GM23248 (cell line): ENCODE measurements at regions not wholly inside any gene's neighbourhood (a gene's known extent, or its start where the extent isn't known, plus 50 kb on each side); places are given as distances from the start of the nearest gene placed in this dataset. TPM values are rescaled to one million over a fixed set of nuclear protein-coding genes. Genes with fewer than 3 reads are reported as not detected.

Experiments used
- DNase-seq: peaks from one replicate; pipeline ENCODE4 v3.0.0-alpha.2; 2015
- H2AFZ ChIP-seq: fragments of 200-600 bp; sonication (generic); 2 replicates; pipeline ENCODE4 v1.6.1; 2016; ENCODE audit warnings: antibody characterized with exemption
- H3F3A ChIP-seq: fragments of 200-600 bp; sonication (generic); 2 replicates; pipeline ENCODE4 v1.6.1; 2016; ENCODE audit warnings: mild to moderate bottlenecking, antibody characterized with exemption, mixed run types; ENCODE audit not compliant: insufficient read depth
- H3K27ac ChIP-seq: fragments of 200-600 bp; sonication (generic); 2 replicates; pipeline ENCODE4 v1.5.1; 2016; ENCODE audit warnings: mild to moderate bottlenecking
- H3K27me3 ChIP-seq: fragments of 200-600 bp; sonication (generic); replicated peaks from 2 replicates; pipeline ENCODE4 v1.6.1; 2016; ENCODE audit warnings: mild to moderate bottlenecking; ENCODE audit not compliant: insufficient read depth
- H3K36me3 ChIP-seq: fragments of 200-600 bp; sonication (generic); 2 replicates; pipeline ENCODE4 v1.6.1; 2016; ENCODE audit warnings: low read depth, mild to moderate bottlenecking
- H3K4me1 ChIP-seq: fragments of 200-600 bp; sonication (generic); 2 replicates; pipeline ENCODE4 v1.6.1; 2016; ENCODE audit warnings: mild to moderate bottlenecking; ENCODE audit not compliant: insufficient read depth
- H3K4me2 ChIP-seq: fragments of 200-600 bp; sonication (generic); one replicate; pipeline ENCODE4 v1.6.1; 2016; ENCODE audit warnings: mild to moderate bottlenecking; ENCODE audit not compliant: unreplicated experiment
- H3K4me3 ChIP-seq: fragments of 200-600 bp; sonication (generic); 2 replicates; pipeline ENCODE4 v1.5.1; 2016; ENCODE audit warnings: mild to moderate bottlenecking
- H3K79me2 ChIP-seq: fragments of 200-600 bp; sonication (generic); 2 replicates; pipeline ENCODE4 v1.6.1; 2016; ENCODE audit warnings: mild to moderate bottlenecking; ENCODE audit not compliant: insufficient read depth
- H3K9ac ChIP-seq: fragments of 200-600 bp; sonication (generic); 2 replicates; pipeline ENCODE4 v1.6.1; 2016; ENCODE audit warnings: mild to moderate bottlenecking
- H3K9me2 ChIP-seq: fragments of 200-600 bp; sonication (generic); 2 replicates; pipeline ENCODE4 v1.6.1; 2016; ENCODE audit warnings: mixed run types, mild to moderate bottlenecking, moderate library complexity; ENCODE audit not compliant: insufficient read depth
- H3K9me3 ChIP-seq: fragments of 200-600 bp; sonication (generic); one replicate; pipeline ENCODE4 v1.6.1; 2017; ENCODE audit warnings: low read depth
- H4K20me1 ChIP-seq: fragments of 200-600 bp; sonication (generic); 2 replicates; pipeline ENCODE4 v1.6.0; 2016; ENCODE audit not compliant: insufficient read depth
- EZH2 ChIP-seq: fragments of 200-600 bp; sonication (generic); IDR thresholded peaks from 2 replicates; pipeline ENCODE4 v1.6.1; 2018; ENCODE audit warnings: antibody characterized with exemption, mild to moderate bottlenecking; ENCODE audit not compliant: insufficient read depth, poor library complexity, severe bottlenecking
- EZH2phosphoT487 ChIP-seq: fragments of 200-600 bp; sonication (generic); IDR thresholded peaks from 2 replicates; pipeline ENCODE4 v1.6.1; 2018; ENCODE audit warnings: antibody characterized with exemption, moderate library complexity, mild to moderate bottlenecking, low read depth; ENCODE audit not compliant: insufficient read depth
- WGBS, 2 experiments: methylation state at CpG; one replicate each; pipeline ENCODE4 v1.1.6; 2015 to 2017; ENCODE audit warnings: low lambda C conversion rate in 2 of 2, low coverage in 1 of 2; ENCODE audit errors: missing lambda C conversion rate in 2 of 2; 5-methylcytosine and 5-hydroxymethylcytosine counted together
- in situ Hi-C: fragments of 300-500 bp; cut with MboI; formaldehyde crosslinking; loops from 2 replicates; pipeline ENCODE4 v1.15.0; 2020
- small RNA-seq: library from RNA; depleted of rRNA; stranded (forward); fragments of <200 nt; gene quantifications from one replicate; pipeline ENCODE3, GENCODE V24; 2014; ENCODE audit warnings: low read depth, low replicate concordance

- Histone ChIP-seq H3K9me2 (no peaks in the 10 kb centered on the region), H3K9ac (no peak overlapping the region), H3K79me2 (no peaks in the 10 kb centered on the region), H3K36me3 (no peaks in the 10 kb centered on the region), H3K27ac (no peak overlapping the region), H3K4me2 (no peak overlapping the region), H3K4me1 (no peaks in the 10 kb centered on the region), H4K20me1 (no peaks in the 10 kb centered on the region), H3F3A (no peaks in the 10 kb centered on the region), H2AFZ (no peak overlapping the region), H3K27me3 (no peaks in the 10 kb centered on the region), H3K4me3 (no peak overlapping the region), H3K9me3 (no peaks in the 10 kb centered on the region)
- TF ChIP-seq EZH2phosphoT487 (no peak), EZH2 (no peak)
- DNase-seq = no peak
- in situ Hi-C loops = no loop called here
- WGBS, 2 experiments = 5 to 6% methylated on average over 7 of the region's 7 CpGs
These were observed 67.6 kb upstream of the GPR101 start for GRCh38 chrX:137101273-137101990.

Small RNA genes in the stretch of these regions (small RNA-seq; reads per million reads assigned to genes)
- not detected for gene AL355309.1
